WTC11 (cell line): ENCODE measurements at regions not wholly inside any gene's neighbourhood (a gene's known extent, or its start where the extent isn't known, plus 50 kb on each side); places are given as distances from the start of the nearest gene placed in this dataset.

Experiments used
- ATAC-seq: fragments of 200-7000 bp; cut with Tn5 transposase; 2 replicates; pipeline ENCODE4 v1.10.0; 2021; ENCODE audit warnings: mild to moderate bottlenecking, moderate library complexity
- CTCF ChIA-PET: fragments of 300-600 bp; sonication (Branson Sonifier 250); formaldehyde crosslinking; loops from one replicate; lab custom pipeline; 2021; ENCODE audit warnings: antibody characterized with exemption; lab: Charles Lee
- POLR2A ChIA-PET: fragments of 350-600 bp; sonication (Branson Sonifier 250); formaldehyde crosslinking; loops from one replicate; lab custom pipeline; 2021; ENCODE audit warnings: antibody characterized with exemption; lab: Charles Lee
- DNase-seq: peaks from one replicate; pipeline ENCODE4 v3.0.0; 2021; ENCODE audit warnings: low spot score
- H3K27ac Mint-ChIP-seq: 2 replicates; pipeline ENCODE4 v1.8.0; 2021; ENCODE audit warnings: mixed read lengths
- H3K27me3 Mint-ChIP-seq: 2 replicates; pipeline ENCODE4 v1.8.0; 2021; ENCODE audit warnings: low read depth, mild to moderate bottlenecking, moderate library complexity, mixed read lengths
- H3K36me3 Mint-ChIP-seq: 2 replicates; pipeline ENCODE4 v1.8.0; 2021; ENCODE audit warnings: mixed read lengths
- H3K4me1 Mint-ChIP-seq: 2 replicates; pipeline ENCODE4 v1.8.0; 2022; ENCODE audit warnings: mixed read lengths
- H3K4me3 Mint-ChIP-seq: 2 replicates; pipeline ENCODE4 v1.8.0; 2021; ENCODE audit warnings: mild to moderate bottlenecking, moderate library complexity, mixed read lengths
- H3K9me3 Mint-ChIP-seq: 2 replicates; pipeline ENCODE4 v1.8.0; 2021; ENCODE audit warnings: mixed read lengths
- ARID4B ChIP-seq: sonication (generic); formaldehyde crosslinking; IDR thresholded peaks from 2 replicates; pipeline ENCODE4 v1.8.0; 2023; ENCODE audit warnings: missing genetic modification reagents, mild to moderate bottlenecking, borderline replicate concordance
- ATF3 ChIP-seq: sonication (generic); formaldehyde crosslinking; conservative IDR thresholded peaks from 2 replicates; pipeline ENCODE4 v1.8.1; 2022; ENCODE audit warnings: mild to moderate bottlenecking, missing genetic modification reagents
- CBFB ChIP-seq: sonication (generic); formaldehyde crosslinking; IDR thresholded peaks from 2 replicates; pipeline ENCODE4 v1.8.1; 2022; ENCODE audit warnings: mild to moderate bottlenecking, low read depth, missing genetic modification reagents
- CREB1 ChIP-seq: sonication (generic); formaldehyde crosslinking; IDR thresholded peaks from 2 replicates; pipeline ENCODE4 v1.8.0; 2023; ENCODE audit warnings: mild to moderate bottlenecking, missing genetic modification reagents
- ELF4 ChIP-seq: sonication (generic); formaldehyde crosslinking; IDR thresholded peaks from 2 replicates; pipeline ENCODE4 v1.8.1; 2022; ENCODE audit warnings: low read depth, mild to moderate bottlenecking, moderate library complexity, missing genetic modification reagents
- GTF2I ChIP-seq: fragments of 250-450 bp; sonication (Bioruptor Pico); conservative IDR thresholded peaks from 2 replicates; pipeline ENCODE4 v1.4.0; 2021; ENCODE audit warnings: mild to moderate bottlenecking
- SOX15 ChIP-seq: fragments of 250-450 bp; sonication (Bioruptor Pico); IDR thresholded peaks from 2 replicates; pipeline ENCODE4 v1.9.0; 2021; ENCODE audit warnings: mild to moderate bottlenecking
- TCF7 ChIP-seq: sonication (generic); formaldehyde crosslinking; IDR thresholded peaks from 2 replicates; pipeline ENCODE4 v1.8.0; 2022; ENCODE audit warnings: mild to moderate bottlenecking, low read depth, missing genetic modification reagents, moderate library complexity
- ZNF232 ChIP-seq: sonication (generic); formaldehyde crosslinking; IDR thresholded peaks from 2 replicates; pipeline ENCODE4 v1.8.0; 2022; ENCODE audit warnings: mild to moderate bottlenecking, missing genetic modification reagents
- ZNF425 ChIP-seq: fragments of 250-450 bp; sonication (Bioruptor Pico); conservative IDR thresholded peaks from 2 replicates; pipeline ENCODE4 v1.9.0; 2021; ENCODE audit warnings: mild to moderate bottlenecking

DNA sequence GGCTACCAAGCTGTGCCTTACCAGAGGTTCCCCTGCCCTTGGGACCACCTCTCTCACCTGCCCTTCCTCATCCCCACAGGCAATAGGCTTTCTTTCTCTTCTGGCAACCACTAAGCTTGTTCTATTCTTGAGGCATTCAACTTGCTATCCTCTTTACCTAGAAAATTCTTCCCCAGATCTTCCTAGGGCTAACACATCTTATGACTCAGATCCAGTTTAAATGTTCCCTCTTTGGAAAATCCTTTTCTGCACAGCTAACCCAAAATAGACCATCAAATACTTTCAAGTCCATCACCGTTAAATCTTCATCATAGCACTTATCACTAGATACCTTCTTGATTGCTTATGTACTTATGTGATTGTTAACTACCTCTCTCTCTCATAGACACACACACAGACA lies 93.7 kb downstream of the ENC1 start:
- H3K9me3 Mint-ChIP-seq = no peaks in the 10 kb centered on the region
- H3K4me1 Mint-ChIP-seq = peaks cover 32% of the 10 kb centered on the region
- no peak for DNase-seq
- no peak overlapping the region for H3K4me3 Mint-ChIP-seq
- H3K27ac Mint-ChIP-seq = no peak overlapping the region
- no peaks in the 10 kb centered on the region for H3K27me3 Mint-ChIP-seq
- no peak for TF ChIP-seq SOX15 (CRISPR knock-in tag)
- TF ChIP-seq CBFB (CRISPR knock-in tag) = no peak
- no peak for TF ChIP-seq ELF4 (CRISPR knock-in tag)
- TF ChIP-seq ZNF232 = no peak
- no peaks in the 10 kb centered on the region for H3K36me3 Mint-ChIP-seq
- POLR2A ChIA-PET = no interaction called here
- CTCF ChIA-PET = no interaction called here
- ATAC-seq = no peak

DNA sequence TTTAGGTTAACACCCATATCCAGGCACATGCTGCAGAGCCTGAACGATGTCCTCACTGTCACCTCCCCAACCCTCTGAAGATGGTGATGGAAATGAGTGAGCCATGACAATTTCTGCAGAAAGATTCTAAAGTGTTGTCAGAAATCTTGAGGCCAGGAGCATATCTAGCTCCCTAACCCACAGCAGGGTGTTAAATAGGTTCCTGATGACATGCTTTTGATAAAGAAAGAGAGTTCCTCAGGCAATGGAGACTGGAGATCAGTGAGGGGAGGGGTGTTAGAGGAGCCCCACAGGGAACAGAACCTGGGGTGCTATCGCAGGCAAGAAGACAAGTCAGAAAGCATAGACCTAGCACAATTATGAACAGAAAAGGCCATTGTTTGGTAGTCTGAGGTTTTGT lies 95.7 kb downstream of the ENC1 start:
- ChIA-PET POLR2A (no interaction called here), CTCF (interaction anchor here (0.7 to 1.6 kb wide), 2 partner anchors 43 to 96 kb away, joined by 3 to 4 read pairs; partner anchors contain the start of gene ENC1)

More for the DNA sequence above, 95.7 kb downstream of the ENC1 start:
- H3K27me3 Mint-ChIP-seq = no peaks in the 10 kb centered on the region
- H3K4me3 Mint-ChIP-seq = no peak overlapping the region
- ATAC-seq (no peak), DNase-seq (no peak)
- no peaks in the 10 kb centered on the region for H3K9me3 Mint-ChIP-seq
- no peaks in the 10 kb centered on the region for H3K36me3 Mint-ChIP-seq
- peaks cover 52% of the 10 kb centered on the region for H3K4me1 Mint-ChIP-seq
- TF ChIP-seq TCF7 (no peak), ATF3 (CRISPR knock-in tag) (no peak), ARID4B (no peak), GTF2I (CRISPR knock-in tag) (no peak), ZNF425 (no peak), CREB1 (CRISPR knock-in tag) (no peak)
- H3K27ac Mint-ChIP-seq = no peak overlapping the region
